Parathyroid adenoma (tissue), 2 donors: ENCODE measurements at regions not wholly inside any gene's neighbourhood (a gene's known extent, or its start where the extent isn't known, plus 50 kb on each side); places are given as distances from the start of the nearest gene placed in this dataset.

Source experiments
- H2AFZ ChIP-seq: fragments of 300-600 bp; sonication (generic); one replicate; pipeline ENCODE4 v1.7.0; 2017; ENCODE audit warnings: antibody characterized with exemption, mild to moderate bottlenecking
- H3K27ac ChIP-seq: fragments of 300-600 bp; sonication (generic); one replicate; pipeline ENCODE4 v1.7.0; 2017
- H3K27me3 ChIP-seq: fragments of 300-600 bp; sonication (generic); one replicate; pipeline ENCODE4 v1.7.0; 2017; ENCODE audit warnings: low read length; ENCODE audit not compliant: control insufficient read depth, insufficient read depth
- H3K36me3 ChIP-seq: fragments of 300-600 bp; sonication (generic); one replicate; pipeline ENCODE4 v1.7.0; 2017; ENCODE audit warnings: low read length; ENCODE audit not compliant: control insufficient read depth, insufficient read depth
- H3K4me1 ChIP-seq: fragments of 300-600 bp; sonication (generic); one replicate; pipeline ENCODE4 v1.7.0; 2017; ENCODE audit warnings: control low read depth
- H3K4me2 ChIP-seq: fragments of 300-600 bp; sonication (generic); one replicate; pipeline ENCODE4 v1.7.0; 2017; ENCODE audit warnings: low read length
- H3K4me3 ChIP-seq: fragments of 300-600 bp; sonication (generic); one replicate; pipeline ENCODE4 v1.7.0; 2017; ENCODE audit warnings: low read depth, low read length
- H3K79me2 ChIP-seq: fragments of 300-600 bp; sonication (generic); one replicate; pipeline ENCODE4 v1.7.0; 2017; ENCODE audit warnings: control low read depth
- H3K9ac ChIP-seq: fragments of 300-600 bp; sonication (generic); one replicate; pipeline ENCODE4 v1.7.0; 2017; ENCODE audit warnings: mild to moderate bottlenecking
- H3K9me3 ChIP-seq: fragments of 300-600 bp; sonication (generic); one replicate; pipeline ENCODE4 v1.7.0; 2017; ENCODE audit warnings: low read length; ENCODE audit not compliant: control insufficient read depth
- TF ChIP-seq, protein P1 (sequence below): fragments of 300-600 bp; sonication (generic); IDR thresholded peaks from one replicate; pipeline ENCODE4 v1.7.0; 2017; ENCODE audit warnings: antibody characterized with exemption, mild to moderate bottlenecking
- donor health status: primary hyperparathyroidism.

DNA sequence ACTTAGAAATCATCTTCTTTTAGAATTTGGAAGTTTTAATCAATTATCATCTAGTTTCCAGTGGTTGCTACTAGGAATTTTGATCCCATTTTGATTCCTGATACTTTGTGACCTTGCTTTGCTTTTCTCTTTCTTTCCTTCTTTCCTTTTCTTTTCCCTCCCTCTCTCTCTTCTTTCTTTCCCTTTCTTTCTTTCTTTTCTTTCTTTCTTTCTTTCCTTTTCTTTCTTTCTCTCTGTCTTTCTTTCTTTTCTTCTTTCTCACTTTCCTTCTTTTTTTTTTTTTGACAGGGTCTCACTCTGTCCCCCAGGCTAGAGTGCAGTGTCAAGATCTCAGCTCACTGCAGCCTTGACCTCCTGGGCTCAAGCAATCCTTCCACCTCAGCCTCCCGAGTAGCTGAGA is 81.5 kb upstream of the OSBPL8 start:
- no peaks in the 10 kb centered on the region for H3K9me3 ChIP-seq
- H3K4me1 ChIP-seq, result no peaks in the 10 kb centered on the region
- H3K79me2 ChIP-seq, result no peaks in the 10 kb centered on the region
- no peak overlapping the region for H2AFZ ChIP-seq
- H3K4me2 ChIP-seq, result no peak overlapping the region
- H3K36me3 ChIP-seq, result no peaks in the 10 kb centered on the region
- H3K27ac ChIP-seq, result no peak overlapping the region
- H3K27me3 ChIP-seq, result no peaks in the 10 kb centered on the region
- no peak overlapping the region for H3K4me3 ChIP-seq
- TF ChIP-seq, protein P1, sequence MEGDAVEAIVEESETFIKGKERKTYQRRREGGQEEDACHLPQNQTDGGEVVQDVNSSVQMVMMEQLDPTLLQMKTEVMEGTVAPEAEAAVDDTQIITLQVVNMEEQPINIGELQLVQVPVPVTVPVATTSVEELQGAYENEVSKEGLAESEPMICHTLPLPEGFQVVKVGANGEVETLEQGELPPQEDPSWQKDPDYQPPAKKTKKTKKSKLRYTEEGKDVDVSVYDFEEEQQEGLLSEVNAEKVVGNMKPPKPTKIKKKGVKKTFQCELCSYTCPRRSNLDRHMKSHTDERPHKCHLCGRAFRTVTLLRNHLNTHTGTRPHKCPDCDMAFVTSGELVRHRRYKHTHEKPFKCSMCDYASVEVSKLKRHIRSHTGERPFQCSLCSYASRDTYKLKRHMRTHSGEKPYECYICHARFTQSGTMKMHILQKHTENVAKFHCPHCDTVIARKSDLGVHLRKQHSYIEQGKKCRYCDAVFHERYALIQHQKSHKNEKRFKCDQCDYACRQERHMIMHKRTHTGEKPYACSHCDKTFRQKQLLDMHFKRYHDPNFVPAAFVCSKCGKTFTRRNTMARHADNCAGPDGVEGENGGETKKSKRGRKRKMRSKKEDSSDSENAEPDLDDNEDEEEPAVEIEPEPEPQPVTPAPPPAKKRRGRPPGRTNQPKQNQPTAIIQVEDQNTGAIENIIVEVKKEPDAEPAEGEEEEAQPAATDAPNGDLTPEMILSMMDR, result no peak
- no peak overlapping the region for H3K9ac ChIP-seq

DNA sequence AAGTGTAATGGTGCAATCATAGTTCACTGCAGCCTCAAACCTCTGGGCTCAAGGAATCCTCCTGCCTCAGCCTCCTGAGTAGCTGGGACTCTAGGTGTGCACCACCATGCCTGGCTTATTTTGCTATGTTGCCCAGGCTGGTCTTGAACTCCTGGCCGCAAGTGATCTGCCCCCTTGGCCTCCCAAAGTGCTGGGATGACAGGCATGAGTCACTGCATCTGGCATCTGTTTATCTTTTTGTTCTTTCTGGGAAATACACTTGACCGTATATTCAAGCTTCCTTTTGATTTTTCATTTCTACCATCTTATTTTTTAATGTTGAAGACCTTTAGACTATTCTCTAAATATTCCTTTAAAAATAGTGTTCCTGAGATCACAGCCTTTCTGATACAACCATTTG is 82.4 kb upstream of the OSBPL8 start:
- H3K4me1 ChIP-seq, result no peaks in the 10 kb centered on the region
- no peaks in the 10 kb centered on the region for H3K27me3 ChIP-seq
- no peak overlapping the region for H3K9ac ChIP-seq
- H3K4me2 ChIP-seq, result no peak overlapping the region
- no peak overlapping the region for H3K27ac ChIP-seq
- H3K9me3 ChIP-seq, result no peaks in the 10 kb centered on the region
- TF ChIP-seq, protein P1, result no peak
- no peaks in the 10 kb centered on the region for H3K79me2 ChIP-seq
- no peak overlapping the region for H2AFZ ChIP-seq
- no peak overlapping the region for H3K4me3 ChIP-seq
- H3K36me3 ChIP-seq, result no peaks in the 10 kb centered on the region

DNA sequence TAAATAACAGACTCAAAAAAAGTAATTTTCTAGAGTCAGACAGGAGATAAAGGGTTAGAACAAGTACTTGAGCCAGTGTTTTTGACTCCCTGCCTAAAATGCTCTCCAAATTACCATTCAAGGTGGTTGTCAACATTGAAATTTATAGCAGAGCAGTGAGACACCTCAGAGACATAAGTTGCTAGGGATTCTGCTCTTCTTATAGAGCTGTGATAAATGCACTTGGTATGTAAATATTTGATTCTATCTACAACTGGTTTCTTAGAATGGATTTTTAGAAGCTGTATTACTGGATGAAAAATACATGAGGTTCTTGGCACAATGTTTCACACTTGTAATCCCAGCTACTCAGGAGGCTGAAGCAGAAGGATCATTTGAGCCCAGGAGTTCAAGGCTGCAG is 83.9 kb upstream of the OSBPL8 start:
- Histone ChIP-seq H3K36me3 (no peaks in the 10 kb centered on the region), H3K9me3 (no peaks in the 10 kb centered on the region), H3K4me1 (no peaks in the 10 kb centered on the region), H3K27ac (no peak overlapping the region), H2AFZ (no peak overlapping the region), H3K4me3 (no peak overlapping the region), H3K4me2 (no peak overlapping the region), H3K9ac (no peak overlapping the region), H3K79me2 (no peaks in the 10 kb centered on the region), H3K27me3 (no peaks in the 10 kb centered on the region)
- TF ChIP-seq, protein P1, result no peak

DNA sequence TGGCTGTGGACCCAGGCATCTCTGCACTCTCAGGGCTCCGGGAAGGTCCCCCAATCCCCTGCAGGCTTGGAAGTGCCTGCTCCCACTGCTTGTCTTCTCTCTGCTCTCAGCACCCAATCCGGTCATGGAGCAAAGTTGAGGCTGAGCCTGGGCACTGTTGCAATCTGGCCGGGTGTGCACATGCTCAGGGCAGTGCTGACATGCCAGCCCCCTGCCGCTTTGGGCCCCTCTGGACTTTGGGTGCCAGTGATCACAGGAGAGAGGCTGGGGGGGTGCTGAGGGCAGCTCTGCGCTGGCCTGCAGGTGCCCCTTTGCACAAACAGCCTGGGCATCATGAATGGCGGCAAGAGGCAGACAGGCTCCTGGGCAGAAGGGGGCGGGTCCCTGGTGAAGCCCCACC is 85.4 kb upstream of the OSBPL8 start:
- H3K79me2 ChIP-seq, result no peaks in the 10 kb centered on the region
- no peak overlapping the region for H3K27ac ChIP-seq
- no peaks in the 10 kb centered on the region for H3K27me3 ChIP-seq
- no peak overlapping the region for H3K4me3 ChIP-seq
- H3K36me3 ChIP-seq, result no peaks in the 10 kb centered on the region
- no peak overlapping the region for H3K9ac ChIP-seq
- H3K4me2 ChIP-seq, result no peak overlapping the region
- TF ChIP-seq, protein P1, result no peak
- no peak overlapping the region for H2AFZ ChIP-seq
- H3K9me3 ChIP-seq, result no peaks in the 10 kb centered on the region
- H3K4me1 ChIP-seq, result no peaks in the 10 kb centered on the region

DNA sequence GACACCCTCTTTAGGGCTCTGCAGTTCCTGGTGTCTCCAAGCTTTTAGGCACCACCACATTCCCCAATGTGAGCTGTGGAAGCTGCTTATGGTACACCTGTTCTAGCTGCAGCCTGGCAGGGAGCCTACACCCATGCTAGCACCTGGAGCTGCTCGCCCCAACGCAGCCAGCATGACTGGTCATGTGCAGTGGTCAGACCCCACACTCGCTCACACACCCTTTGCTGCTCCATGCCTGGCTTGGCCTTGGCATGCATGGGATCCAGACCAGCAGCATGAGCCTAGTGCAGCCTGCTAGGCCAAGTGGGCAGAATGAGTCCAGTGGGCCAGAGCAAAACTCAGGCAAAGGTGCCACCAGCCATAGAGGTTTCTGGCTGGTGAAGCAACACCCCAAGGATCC is 86.4 kb upstream of the OSBPL8 start:
- Histone ChIP-seq H3K9ac (no peak overlapping the region), H3K4me2 (no peak overlapping the region), H3K36me3 (no peaks in the 10 kb centered on the region), H3K9me3 (no peaks in the 10 kb centered on the region), H3K27ac (no peak overlapping the region), H2AFZ (no peak overlapping the region), H3K27me3 (no peaks in the 10 kb centered on the region), H3K4me3 (no peak overlapping the region), H3K79me2 (no peaks in the 10 kb centered on the region), H3K4me1 (no peaks in the 10 kb centered on the region)
- TF ChIP-seq, protein P1, result no peak
